Mesendoderm (in vitro differentiated cells): ENCODE measurements at regions not wholly inside any gene's neighbourhood (a gene's known extent, or its start where the extent isn't known, plus 50 kb on each side); places are given as distances from the start of the nearest gene placed in this dataset.

Source experiments
- DNase-seq: peaks from one replicate; pipeline ENCODE4 v3.0.0; 2013
- H2AK5ac ChIP-seq: 2 replicates; pipeline ENCODE4 v1.6.1; 2013; ENCODE audit warnings: low read length, inconsistent platforms
- H2BK120ac ChIP-seq: 2 replicates; pipeline ENCODE4 v1.6.1; 2013; ENCODE audit warnings: low read depth, mild to moderate bottlenecking, low read length, moderate library complexity, mixed read lengths
- H2BK15ac ChIP-seq: replicated peaks from 2 replicates; pipeline ENCODE4 v1.6.1; 2013; ENCODE audit warnings: low read depth, mild to moderate bottlenecking, moderate library complexity
- H2BK5ac ChIP-seq: 2 replicates; pipeline ENCODE4 v1.6.1; 2013; ENCODE audit warnings: low read length, inconsistent platforms
- H3K18ac ChIP-seq: 2 replicates; pipeline ENCODE4 v1.6.1; 2013; ENCODE audit warnings: mild to moderate bottlenecking, low read length, mixed read lengths
- H3K23ac ChIP-seq: one replicate; pipeline ENCODE4 v1.6.1; 2013; ENCODE audit warnings: low read length
- H3K27ac ChIP-seq: 2 replicates; pipeline ENCODE4 v1.5.1; 2013; ENCODE audit warnings: low read depth, mild to moderate bottlenecking, inconsistent platforms, low read length, moderate library complexity
- H3K27me3 ChIP-seq: 2 replicates; pipeline ENCODE4 v1.6.1; 2013; ENCODE audit warnings: low read length, control low read depth, mild to moderate bottlenecking, inconsistent platforms; ENCODE audit not compliant: insufficient read depth, poor library complexity
- H3K36me3 ChIP-seq: 2 replicates; pipeline ENCODE4 v1.6.1; 2013; ENCODE audit warnings: low read length, inconsistent platforms; ENCODE audit not compliant: control insufficient read depth, insufficient read depth
- H3K4ac ChIP-seq: one replicate; pipeline ENCODE4 v1.6.1; 2013; ENCODE audit warnings: low read depth, mild to moderate bottlenecking, low read length, moderate library complexity
- H3K4me1 ChIP-seq: 2 replicates; pipeline ENCODE4 v1.6.1; 2013; ENCODE audit warnings: low read depth, low read length, inconsistent platforms; ENCODE audit not compliant: control insufficient read depth
- H3K4me2 ChIP-seq: 2 replicates; pipeline ENCODE4 v1.6.1; 2013; ENCODE audit warnings: low read length
- H3K4me3 ChIP-seq: 2 replicates; pipeline ENCODE4 v1.5.1; 2013; ENCODE audit warnings: mild to moderate bottlenecking, low read length
- H3K56ac ChIP-seq: one replicate; pipeline ENCODE4 v1.6.1; 2013; ENCODE audit warnings: low read length
- H3K79me1 ChIP-seq: 2 replicates; pipeline ENCODE4 v1.6.1; 2013; ENCODE audit warnings: low read length, inconsistent platforms
- H3K79me2 ChIP-seq: 2 replicates; pipeline ENCODE4 v1.6.1; 2013; ENCODE audit warnings: mild to moderate bottlenecking, low read length; ENCODE audit not compliant: control insufficient read depth, insufficient read depth
- H3K9ac ChIP-seq: 2 replicates; pipeline ENCODE4 v1.6.1; 2013; ENCODE audit warnings: low read length, inconsistent platforms
- H4K5ac ChIP-seq: one replicate; pipeline ENCODE4 v1.6.1; 2013; ENCODE audit warnings: low read length
- H4K8ac ChIP-seq: one replicate; pipeline ENCODE4 v1.6.1; 2013; ENCODE audit warnings: low read depth, mild to moderate bottlenecking, control low read depth, low read length, moderate library complexity
- WGBS: extraction: QIAGEN DNeasy Blood & Tissue Kit; methylation state at CpG from one replicate; pipeline ENCODE4 v1.1.7; 2013; ENCODE audit warnings: low lambda C conversion rate, missing lambda C conversion rate; ENCODE audit not compliant: insufficient coverage; ENCODE audit errors: extremely low coverage; 5-methylcytosine and 5-hydroxymethylcytosine counted together

GRCh38 chr3:137097386-137097785 is 139.6 kb downstream of the IL20RB start:
- Histone ChIP-seq H3K79me1 (no peaks in the 10 kb centered on the region), H3K36me3 (no peaks in the 10 kb centered on the region), H3K18ac (no peak overlapping the region), H3K23ac (no peak overlapping the region), H3K9ac (no peak overlapping the region), H4K5ac (no peak overlapping the region), H2AK5ac (no peak overlapping the region), H3K56ac (no peak overlapping the region), H3K27ac (no peak overlapping the region), H3K27me3 (no peaks in the 10 kb centered on the region), H3K4me3 (no peak overlapping the region), H4K8ac (no peak overlapping the region), H2BK5ac (no peak overlapping the region), H3K4me1 (no peaks in the 10 kb centered on the region), H3K79me2 (no peaks in the 10 kb centered on the region), H2BK15ac (no peak overlapping the region), H2BK120ac (no peak overlapping the region), H3K4ac (no peak overlapping the region), H3K4me2 (no peak overlapping the region)
- no peak for DNase-seq
- WGBS: no CpG with 5 or more reads among the region's 3 CpGs

GRCh38 chr3:137097852-137098251 is 140.1 kb downstream of the IL20RB start:
- Histone ChIP-seq H3K56ac (no peak overlapping the region), H2BK5ac (no peak overlapping the region), H2BK120ac (no peak overlapping the region), H3K9ac (no peak overlapping the region), H3K27ac (no peak overlapping the region), H3K23ac (no peak overlapping the region), H3K79me1 (no peaks in the 10 kb centered on the region), H3K18ac (no peak overlapping the region), H4K8ac (no peak overlapping the region), H3K27me3 (no peaks in the 10 kb centered on the region), H3K36me3 (no peaks in the 10 kb centered on the region), H3K4me3 (no peak overlapping the region), H3K4me1 (no peaks in the 10 kb centered on the region), H3K79me2 (no peaks in the 10 kb centered on the region), H4K5ac (no peak overlapping the region), H3K4ac (no peak overlapping the region), H2BK15ac (no peak overlapping the region), H2AK5ac (no peak overlapping the region), H3K4me2 (no peak overlapping the region)
- DNase-seq: no peak
- WGBS: no CpG with 5 or more reads among the region's 5 CpGs

- Histone ChIP-seq H3K27me3 (no peaks in the 10 kb centered on the region), H3K4me2 (no peak overlapping the region), H4K5ac (no peak overlapping the region), H3K4ac (no peak overlapping the region), H3K9ac (no peak overlapping the region), H4K8ac (no peak overlapping the region), H2BK15ac (no peak overlapping the region), H3K4me3 (no peak overlapping the region), H3K36me3 (no peaks in the 10 kb centered on the region), H2BK120ac (peak overlapping the region; percentile 6), H3K56ac (no peak overlapping the region), H2BK5ac (no peak overlapping the region), H2AK5ac (no peak overlapping the region), H3K79me2 (no peaks in the 10 kb centered on the region), H3K79me1 (no peaks in the 10 kb centered on the region), H3K18ac (no peak overlapping the region), H3K23ac (no peak overlapping the region), H3K4me1 (no peaks in the 10 kb centered on the region), H3K27ac (no peak overlapping the region)
- no CpG with 5 or more reads among the region's 3 CpGs for WGBS
- peak; percentile 28 for DNase-seq
Observed at GRCh38 chr3:137099364-137100219, 141.8 kb downstream of the IL20RB start.

GRCh38 chr3:137100326-137100725 is 142.5 kb downstream of the IL20RB start:
- H3K4me2 ChIP-seq: no peak overlapping the region
- H3K4me1 ChIP-seq: no peaks in the 10 kb centered on the region
- no peak overlapping the region for H3K18ac ChIP-seq
- no peak overlapping the region for H3K4me3 ChIP-seq
- H3K27ac ChIP-seq: no peak overlapping the region
- no peak overlapping the region for H2BK5ac ChIP-seq
- H3K56ac ChIP-seq: no peak overlapping the region
- H3K79me1 ChIP-seq: no peaks in the 10 kb centered on the region
- WGBS: no CpG with 5 or more reads among the region's 1 CpG
- no peak for DNase-seq
- H3K9ac ChIP-seq: no peak overlapping the region
- no peak overlapping the region for H2AK5ac ChIP-seq
- H2BK15ac ChIP-seq: no peak overlapping the region
- no peaks in the 10 kb centered on the region for H3K79me2 ChIP-seq
- no peaks in the 10 kb centered on the region for H3K27me3 ChIP-seq
- no peak overlapping the region for H4K8ac ChIP-seq
- no peak overlapping the region for H4K5ac ChIP-seq
- H3K23ac ChIP-seq: no peak overlapping the region
- no peaks in the 10 kb centered on the region for H3K36me3 ChIP-seq
- no peak overlapping the region for H2BK120ac ChIP-seq
- H3K4ac ChIP-seq: no peak overlapping the region

GRCh38 chr3:137103739-137104138 is 146.0 kb downstream of the IL20RB start:
- Histone ChIP-seq H4K5ac (no peak overlapping the region), H2BK120ac (no peak overlapping the region), H3K18ac (no peak overlapping the region), H2AK5ac (no peak overlapping the region), H3K79me2 (no peaks in the 10 kb centered on the region), H3K9ac (no peak overlapping the region), H3K4me2 (no peak overlapping the region), H4K8ac (no peak overlapping the region), H3K56ac (no peak overlapping the region), H2BK5ac (no peak overlapping the region), H2BK15ac (no peak overlapping the region), H3K4me1 (no peaks in the 10 kb centered on the region), H3K4ac (no peak overlapping the region), H3K27ac (no peak overlapping the region), H3K23ac (no peak overlapping the region), H3K4me3 (no peak overlapping the region), H3K36me3 (no peaks in the 10 kb centered on the region), H3K79me1 (no peaks in the 10 kb centered on the region), H3K27me3 (no peaks in the 10 kb centered on the region)
- WGBS: no CpG with 5 or more reads among the region's 7 CpGs
- DNase-seq: no peak
